HS-5 (cell line): ENCODE measurements at regions not wholly inside any gene's neighbourhood (a gene's known extent, or its start where the extent isn't known, plus 50 kb on each side); places are given as distances from the start of the nearest gene placed in this dataset.

Experiments
- DNase-seq: peaks from one replicate; pipeline ENCODE4 v3.0.0-alpha.2; 2012; ENCODE audit warnings: low read depth

DNA sequence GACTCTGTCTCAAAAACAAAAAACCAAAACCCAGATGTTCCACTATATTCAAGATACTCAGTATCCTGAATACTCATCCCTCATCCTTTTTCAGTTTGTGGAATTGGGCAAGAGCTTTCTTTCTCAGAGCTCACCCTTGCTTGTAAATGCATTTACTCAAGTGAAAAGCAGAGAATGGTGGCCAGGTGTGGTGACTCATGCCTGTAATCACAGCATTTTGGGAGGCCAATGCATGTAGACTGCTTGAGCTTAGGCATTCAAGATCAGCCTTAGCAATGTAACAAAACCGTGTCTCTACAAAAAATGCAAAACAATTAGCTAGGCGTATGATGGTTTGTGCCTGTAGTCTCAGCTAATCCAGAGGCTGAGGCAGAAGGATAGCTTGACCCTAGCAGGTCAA is 553.2 kb upstream of the AMELY start:
- DNase-seq: no peak

DNA sequence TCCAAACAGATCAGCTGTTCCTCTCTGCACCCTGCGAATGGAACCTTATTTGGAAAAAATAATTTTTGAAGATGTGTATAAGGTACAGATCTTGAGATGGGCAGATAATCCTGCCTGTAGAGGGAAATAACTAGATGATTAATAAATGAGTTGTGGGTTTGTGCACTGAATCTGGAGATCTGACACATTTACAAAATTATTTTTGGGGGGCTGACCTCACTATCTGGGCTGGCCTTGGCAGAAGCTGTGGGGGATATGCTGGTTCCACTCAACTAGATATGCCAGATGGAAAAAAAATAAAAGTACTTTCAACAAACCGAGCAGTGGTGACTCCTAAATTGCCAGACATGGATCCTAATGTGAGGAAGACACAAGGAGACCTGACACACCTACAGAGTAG is 552.2 kb upstream of the AMELY start:
- DNase-seq: no peak

DNA sequence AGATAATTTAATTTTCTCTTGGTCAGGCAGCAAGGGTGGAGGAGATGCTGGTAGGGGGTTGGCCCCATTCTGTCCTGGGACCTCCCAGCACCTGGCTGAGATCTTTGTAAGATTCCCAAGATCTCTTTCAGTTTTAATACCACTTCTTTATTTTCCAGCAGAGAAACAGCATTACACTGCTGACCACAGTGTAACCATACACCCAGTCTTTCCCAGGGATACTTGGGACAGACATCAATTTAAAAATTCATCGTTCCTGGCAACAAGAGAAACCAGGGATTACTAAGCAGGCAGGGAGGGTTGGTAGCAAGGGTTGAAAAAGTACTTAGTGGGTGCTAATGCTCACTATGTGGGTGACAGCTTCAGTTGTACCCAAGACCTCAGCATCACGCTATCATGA is 551.6 kb upstream of the AMELY start:
- DNase-seq: no peak

DNA sequence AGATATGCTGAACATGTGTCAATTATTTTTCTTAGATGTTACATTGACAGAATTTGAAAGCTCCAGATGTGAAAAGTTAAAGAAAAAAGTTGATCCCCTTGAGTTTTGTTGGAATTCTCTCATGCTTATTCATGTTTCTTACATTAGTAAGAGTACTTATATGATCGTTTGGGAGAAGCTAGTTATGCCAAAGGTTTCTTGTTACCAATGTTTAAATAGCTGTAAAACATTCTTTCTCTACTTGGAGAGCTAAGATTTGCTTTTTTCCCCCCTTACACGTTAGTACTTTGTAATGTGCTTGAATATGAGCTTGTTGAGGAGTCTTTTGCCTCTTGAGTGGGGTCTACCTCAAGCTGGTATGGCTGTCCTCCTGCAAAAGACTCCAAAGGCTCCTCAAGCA is 551.1 kb upstream of the AMELY start:
- DNase-seq: no peak

DNA sequence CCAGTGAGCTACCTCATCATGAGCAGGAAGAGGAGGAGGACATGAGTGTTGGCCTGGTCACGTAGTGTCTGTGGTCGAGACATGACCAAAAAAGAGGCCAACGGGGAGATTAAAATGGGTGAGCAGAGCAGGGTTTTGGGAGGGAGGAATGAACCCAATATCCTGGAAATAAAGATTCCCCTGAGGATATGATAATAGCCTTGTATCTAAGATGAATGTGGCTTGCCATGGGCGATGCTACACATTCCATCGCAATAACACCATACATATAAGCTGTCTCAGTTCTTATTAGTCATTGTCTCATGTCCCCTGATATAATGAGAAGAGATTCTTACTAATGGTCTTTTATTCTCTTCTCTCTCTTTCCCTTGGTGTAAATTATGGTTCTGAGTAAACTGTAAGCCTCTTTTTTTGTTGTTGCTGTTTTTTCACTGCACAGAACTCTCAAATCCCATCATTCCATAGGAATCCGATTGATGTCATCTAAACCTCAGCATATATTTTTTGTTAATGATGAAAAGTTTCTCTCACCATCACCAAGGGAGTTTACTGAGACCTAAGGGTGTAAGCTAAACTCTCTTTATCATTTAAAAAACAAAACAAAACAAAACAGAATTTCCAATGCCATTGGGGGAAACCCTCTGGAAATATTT is 550.4 kb upstream of the AMELY start:
- DNase-seq: no peak

DNA sequence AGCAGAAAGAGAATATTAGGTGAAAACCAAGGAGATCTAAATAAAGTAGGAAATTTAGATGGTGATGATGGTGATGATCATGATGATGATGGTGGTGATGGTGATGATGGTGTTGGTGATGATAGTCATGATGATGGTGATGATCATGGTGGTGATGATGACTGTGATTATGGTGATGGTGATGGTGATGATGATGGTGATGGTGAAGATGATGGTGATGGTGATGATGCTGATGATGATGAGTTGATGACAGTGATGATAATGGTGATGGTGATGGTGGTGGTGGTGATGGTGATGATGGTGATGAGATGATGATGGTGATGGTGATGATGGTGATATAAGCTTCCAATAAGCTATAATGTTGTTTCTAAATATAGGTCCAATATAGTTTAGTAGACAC is 548.2 kb upstream of the AMELY start:
- no peak for DNase-seq

DNA sequence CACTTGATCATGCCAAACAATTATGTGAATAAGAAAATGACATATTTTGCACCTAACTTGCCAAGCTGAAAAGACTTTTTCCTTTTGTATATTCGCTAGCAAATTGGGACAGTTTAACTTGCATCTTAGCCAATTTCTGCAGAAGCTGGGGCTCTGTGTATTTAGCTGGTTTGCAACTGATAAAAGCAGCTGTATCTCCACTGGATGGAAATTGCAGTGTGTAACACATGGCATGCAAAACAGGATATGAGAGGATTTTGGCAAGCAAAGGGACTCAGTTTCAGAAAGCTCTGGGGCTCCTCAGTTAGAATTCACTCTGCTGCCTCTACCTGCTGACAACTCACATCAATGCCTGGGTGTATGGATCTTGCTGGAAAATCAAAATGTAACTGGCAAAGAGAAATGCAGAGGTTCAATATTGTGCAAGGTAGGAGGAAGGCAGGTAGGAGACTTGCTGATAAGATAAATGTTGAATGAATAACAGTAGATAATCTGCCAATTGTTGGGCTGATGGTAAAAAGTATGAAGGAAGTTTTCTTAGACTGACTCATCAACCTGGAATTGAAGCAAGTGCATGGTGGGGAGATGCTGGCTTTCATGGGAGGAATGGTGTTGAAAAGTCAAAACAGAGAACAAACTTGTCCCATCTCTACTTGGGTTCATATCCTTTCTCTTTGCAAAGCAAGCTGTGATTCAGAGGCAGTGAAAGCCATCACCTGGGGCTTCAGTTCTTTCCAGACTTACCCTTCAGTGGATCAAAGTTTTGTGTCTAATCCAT is 546.9 kb upstream of the AMELY start:
- DNase-seq: no peak

DNA sequence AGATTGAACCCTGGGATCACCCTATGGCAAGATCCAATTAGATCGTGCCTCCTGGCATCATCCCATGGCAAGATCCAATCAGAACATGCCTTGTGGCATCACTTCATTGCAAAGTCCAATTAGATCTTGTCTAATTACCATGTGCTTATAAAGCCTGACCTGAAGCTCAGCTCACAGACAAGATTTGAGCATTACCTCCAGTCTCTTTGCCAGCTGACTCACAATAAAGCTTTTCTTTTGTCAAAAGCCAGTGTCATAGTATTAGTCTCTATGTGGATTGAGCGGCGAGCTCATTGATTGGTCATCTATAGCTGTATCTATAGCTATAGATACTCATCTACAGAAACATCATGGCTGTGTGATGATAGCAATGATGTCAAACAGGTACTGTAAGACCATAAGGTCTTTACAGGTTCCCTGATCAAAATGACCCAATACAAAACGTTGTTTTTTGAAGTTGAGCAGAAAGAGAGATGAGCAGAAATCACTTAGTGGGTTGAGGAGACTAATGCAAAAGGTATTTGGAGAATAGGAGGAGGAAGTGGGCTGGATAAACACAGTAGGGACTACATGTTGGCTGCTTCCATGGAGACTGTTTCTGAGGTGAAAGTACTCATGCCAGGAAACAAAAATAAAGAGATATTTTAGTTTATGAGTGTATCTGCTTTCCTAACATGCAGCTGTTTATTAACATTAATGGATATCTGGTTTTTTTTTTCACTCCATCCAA is 545.9 kb upstream of the AMELY start:
- DNase-seq: no peak

DNA sequence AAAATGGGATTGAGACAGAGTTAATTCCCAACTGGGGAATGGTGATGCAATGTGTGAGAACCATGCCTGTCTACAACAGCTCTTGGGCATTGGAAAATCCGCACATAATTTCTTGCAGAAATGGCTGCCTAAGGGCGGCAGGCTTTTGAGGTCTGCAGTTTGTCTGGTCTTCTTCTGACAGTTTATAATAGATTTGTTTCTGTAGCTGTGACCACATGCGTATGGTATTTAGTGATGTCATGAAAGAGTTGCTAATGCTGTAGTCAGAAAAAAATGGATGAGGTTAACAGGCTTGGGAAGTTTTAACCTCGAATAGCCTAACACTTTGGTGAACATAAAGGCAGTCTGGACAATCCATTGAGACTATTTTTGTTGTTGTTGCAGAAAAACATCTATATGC is 544.1 kb upstream of the AMELY start:
- DNase-seq: no peak

DNA sequence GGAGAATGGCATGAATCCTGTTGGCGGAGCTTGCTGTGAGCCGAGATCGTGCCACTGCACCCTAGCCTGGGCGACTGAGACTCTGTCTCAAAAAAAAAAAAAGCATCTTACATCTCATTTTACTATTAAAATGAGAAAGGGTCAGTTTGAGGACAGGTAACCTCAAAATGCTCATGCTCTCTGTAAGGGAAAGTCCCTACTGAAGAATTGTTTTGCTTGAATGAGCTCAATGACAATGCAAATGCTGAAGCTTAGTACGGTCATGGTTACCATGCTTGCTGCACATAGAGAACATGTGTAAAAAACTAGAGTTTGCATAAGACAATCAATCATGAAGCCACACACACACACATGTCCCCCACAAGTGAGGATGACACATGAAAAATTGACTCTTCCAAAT is 541.8 kb upstream of the AMELY start:
- no peak for DNase-seq

DNA sequence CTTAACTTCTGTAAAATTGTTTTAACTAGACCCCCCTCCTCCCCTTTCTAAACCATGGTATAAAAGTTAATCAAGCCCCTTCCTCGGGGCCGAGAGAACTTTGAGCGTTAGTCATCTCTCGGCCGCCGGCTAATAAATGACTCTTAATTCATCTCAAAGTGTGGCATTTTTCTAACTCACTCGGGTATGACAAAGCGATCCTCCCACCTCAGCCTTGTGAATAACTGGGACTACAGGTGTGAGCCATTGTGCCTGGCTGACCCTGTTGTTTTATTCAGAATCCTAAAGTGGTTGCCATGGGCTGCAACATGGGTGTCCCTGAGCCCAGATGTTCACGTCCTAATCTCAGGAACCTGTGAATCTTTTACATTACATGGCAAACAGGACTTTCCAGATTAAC is 540.7 kb upstream of the AMELY start:
- DNase-seq: no peak

DNA sequence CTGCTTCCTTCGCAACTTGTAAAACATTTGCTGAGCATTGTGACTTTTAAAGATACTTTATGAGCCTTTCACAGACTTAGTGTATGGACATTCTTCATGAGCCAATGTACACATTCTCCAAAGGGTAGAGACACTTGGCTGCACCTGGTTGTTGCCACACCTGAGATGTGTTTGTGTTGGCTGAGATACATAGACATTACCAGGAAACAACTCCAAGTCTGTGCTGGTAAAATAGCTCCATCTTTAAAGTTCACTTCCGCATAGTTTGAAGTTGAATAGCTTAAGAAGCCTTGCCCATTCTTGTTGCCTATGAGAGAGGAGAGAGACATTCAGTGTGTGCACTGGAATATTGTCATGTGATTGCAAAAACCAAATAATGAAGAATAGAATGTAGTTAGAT is 538.3 kb upstream of the AMELY start:
- no peak for DNase-seq

DNA sequence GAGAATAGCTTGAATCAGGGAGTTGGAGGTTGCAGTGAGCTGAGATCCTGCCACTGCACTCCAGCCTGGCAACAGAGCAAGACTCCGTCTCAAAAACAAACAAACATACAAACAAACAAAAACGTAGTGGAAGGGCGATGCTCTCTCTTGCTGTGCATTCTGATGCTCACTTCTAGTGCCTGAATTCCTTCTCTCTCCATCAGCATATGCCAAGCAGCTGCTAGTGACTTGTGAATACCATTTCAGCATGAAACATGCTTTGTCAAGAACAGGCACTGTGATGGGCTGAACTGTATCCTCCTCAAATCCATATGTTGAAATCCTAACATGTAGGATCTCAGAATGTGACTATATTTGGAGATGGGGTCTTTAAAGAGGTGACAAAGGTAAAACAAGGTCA is 537.1 kb upstream of the AMELY start:
- DNase-seq: no peak

DNA sequence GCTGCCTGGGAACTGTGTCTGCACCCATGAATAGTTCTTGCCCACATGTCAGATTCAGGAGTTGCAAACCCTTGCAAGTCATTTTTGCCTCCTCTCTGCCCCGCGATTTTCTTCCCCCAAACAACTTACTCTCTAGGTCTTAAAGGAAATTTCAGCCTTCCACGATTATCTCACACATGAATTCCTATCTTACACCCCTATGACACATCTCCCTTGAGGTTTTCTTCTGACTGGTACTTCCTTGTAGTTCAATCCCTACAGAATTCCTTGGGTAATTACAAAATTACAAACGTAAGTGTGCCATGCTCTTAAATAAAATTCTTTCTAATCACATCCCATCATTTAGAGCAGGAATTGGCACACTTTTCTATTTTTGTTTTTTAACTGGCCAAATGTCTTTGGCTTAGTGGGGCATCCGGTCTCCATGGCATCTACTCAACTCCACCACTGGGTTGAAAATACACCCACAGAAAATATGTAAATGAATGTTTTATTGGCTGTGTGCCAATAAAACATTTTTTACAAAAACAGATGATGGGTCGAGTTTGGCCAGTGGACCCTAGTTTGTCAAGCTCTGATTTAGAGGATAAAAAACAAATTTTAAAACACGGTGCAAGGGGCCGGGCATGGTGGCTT is 536.4 kb upstream of the AMELY start:
- no peak for DNase-seq

DNA sequence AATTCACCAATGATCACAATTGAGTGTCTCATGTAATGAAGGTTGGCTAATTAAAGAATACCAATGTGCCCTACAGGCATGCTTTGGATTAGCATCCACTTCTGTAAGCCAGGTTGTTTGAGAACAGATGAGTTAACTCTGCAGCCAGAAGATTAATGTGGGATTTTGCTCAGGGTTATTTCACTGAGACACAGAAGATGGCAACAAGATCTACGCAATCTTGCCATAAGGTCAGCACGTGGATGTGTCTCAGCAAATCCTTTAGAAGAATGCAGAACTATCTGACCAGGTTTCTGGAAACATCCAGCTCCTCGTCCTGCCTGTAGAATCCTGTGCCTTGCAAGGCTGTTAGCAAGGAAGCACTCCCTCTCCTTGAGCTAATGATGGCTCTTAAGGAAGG is 532.6 kb upstream of the AMELY start:
- DNase-seq: no peak

DNA sequence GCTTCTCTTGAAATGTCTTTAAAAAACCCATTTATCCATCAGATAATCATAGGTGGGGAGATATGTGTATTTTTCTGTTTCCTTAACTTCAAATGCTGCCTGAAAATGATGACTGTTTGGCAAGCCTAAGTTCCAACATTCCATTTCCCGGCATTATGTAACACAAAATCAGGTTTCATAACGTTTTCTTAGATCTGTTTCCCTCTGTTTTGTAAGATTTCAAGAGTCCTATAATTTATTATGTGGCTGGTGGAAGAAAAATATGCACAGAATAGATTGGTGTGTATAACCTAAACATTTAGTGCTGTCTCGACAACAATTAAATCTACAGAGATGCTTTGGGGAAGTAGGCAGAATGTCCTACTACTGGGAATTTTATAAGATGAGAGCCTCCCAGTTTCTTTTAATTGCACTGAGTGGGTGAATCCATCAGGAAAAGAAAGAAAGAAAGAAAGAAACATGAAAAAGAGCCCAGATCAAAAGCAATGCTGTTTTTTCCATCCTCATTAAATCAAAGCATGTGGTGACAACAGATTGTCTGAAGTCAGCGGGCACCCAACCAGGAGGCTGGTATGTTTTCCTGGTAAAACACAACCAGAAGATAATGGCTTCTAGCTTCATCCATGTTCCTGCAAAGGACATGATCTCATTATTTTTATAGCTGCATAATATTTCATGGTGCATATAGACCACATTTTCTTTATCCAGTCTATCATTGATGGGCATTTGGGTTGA is 529.4 kb upstream of the AMELY start:
- no peak for DNase-seq

DNA sequence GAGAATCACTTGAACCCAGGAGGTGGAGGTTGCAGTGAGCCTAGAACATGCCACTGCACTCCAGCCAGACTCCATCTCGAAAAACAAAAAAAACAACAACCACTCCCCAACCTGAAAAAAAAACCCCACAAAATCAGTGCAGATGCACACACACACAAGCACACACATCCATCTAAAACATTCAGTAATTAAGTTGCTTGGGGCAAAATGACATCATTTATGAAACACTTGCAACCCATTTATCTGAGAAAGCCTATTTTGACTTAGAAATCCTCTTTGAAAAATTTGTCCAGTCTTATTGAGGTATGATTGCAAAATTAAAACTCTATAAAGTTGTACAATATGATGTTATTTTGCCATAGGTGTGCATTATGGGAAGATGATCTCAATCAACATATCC is 525.5 kb upstream of the AMELY start:
- DNase-seq: no peak

DNA sequence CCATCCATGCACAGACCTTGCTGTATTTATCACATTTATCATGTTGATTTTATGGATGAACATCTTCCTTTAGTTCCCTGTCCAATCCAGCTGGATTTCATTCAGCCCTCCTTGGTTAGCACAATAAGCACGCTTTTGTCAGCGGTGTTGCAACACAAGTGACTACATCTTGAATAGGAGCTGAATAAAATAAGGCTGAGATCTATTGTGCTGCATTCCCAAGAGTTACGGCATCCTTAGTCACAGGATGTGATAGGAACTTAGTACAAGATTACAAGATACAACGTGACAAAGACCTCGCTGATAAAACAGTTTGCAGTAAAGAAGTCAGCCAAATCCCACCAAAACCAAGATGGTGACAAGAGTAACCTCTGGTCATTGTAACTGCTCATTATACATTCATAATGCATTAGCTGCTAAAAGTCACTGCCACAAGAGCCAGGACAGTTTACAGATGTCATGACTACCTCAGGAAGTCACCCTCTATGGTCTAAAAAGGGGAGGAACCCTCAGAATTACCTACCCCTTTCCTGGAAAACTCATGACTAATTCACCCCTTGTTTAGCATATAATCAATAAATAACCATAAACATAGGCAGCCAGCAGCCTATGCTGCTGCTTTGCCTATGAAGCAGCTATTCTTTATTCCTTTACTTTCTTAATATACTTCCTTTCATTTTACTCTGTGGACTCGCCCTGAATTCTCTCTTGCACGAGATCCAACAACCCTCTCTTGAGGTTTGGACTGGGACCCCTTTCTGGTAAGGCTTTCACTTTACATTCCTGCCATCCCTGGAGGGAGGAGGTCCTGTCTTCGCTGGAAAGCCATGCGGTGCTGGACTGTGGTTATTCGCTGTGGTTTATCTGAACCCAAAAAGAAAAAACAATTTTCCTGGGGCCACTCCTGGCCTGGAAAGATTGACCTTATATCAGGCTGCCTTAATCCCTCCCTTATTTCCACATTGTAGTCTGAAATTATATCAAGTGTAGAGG is 522.6 kb upstream of the AMELY start:
- peak; percentile 85 for DNase-seq

DNA sequence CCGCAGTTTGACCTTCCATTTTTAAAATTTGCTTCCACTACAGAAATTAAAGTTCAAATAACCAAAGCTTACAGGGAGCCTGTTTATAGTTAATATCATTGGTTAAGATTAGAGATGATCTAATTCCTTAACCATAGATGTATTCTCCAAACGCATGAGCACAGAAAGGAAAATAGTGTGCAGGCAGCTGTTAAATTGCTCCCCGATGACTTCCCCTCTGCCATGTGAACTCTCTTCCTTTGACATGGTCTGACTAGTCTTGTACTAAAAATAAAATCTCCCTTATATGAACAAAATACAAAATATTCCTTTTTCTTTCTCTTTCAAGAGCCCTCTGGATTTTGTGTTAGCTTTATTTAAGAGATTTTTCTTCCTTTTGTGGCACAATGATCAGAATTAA is 507.6 kb upstream of the AMELY start:
- DNase-seq: no peak

DNA sequence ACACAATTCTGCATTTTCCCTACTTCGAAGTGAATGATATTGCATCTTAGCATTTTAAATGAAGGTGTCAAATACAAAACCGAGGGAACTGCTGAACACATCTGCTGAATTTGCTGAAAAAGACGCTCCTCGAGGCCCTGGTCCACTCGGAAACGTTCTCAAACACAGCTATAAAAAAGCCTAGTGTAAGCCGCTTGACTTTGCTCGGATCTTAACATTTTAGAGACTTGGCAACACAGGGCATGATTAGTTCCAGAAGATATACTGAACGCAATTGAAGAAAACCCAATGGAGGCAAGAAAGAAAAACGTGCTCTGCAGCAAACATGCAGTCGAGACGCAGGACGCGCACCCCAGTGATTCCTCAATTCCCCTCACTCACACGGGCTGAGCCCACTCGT is 506.4 kb upstream of the AMELY start:
- DNase-seq: no peak

DNA sequence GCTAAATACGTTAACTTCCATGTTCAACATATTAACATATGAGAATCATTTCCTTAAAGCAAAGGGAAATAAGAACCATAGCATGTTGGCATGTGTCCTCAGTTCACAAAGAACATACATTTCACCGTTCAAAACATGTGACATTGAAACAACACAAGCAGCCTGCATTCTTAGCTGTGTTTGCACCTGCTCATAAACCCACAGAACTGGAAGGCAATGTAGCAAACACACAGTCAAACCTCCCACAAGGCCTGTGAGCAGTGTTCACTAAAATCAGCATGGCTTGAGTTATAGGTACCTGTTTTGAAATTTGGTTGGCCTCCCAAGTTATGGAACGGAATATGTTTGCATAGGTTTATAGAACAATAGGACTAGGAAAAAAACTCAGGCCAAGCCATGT is 504.9 kb upstream of the AMELY start:
- no peak for DNase-seq
